GM12873 (cell line): ENCODE measurements at regions not wholly inside any gene's neighbourhood (a gene's known extent, or its start where the extent isn't known, plus 50 kb on each side); places are given as distances from the start of the nearest gene placed in this dataset.

ENCODE experiments used
- CTCF ChIP-seq: IDR thresholded peaks from 2 replicates; pipeline ENCODE4 v1.5.1; 2012; ENCODE audit warnings: low read depth, mild to moderate bottlenecking, moderate library complexity, low read length, control low read depth; ENCODE audit not compliant: insufficient read depth; ENCODE audit errors: missing control alignments

DNA sequence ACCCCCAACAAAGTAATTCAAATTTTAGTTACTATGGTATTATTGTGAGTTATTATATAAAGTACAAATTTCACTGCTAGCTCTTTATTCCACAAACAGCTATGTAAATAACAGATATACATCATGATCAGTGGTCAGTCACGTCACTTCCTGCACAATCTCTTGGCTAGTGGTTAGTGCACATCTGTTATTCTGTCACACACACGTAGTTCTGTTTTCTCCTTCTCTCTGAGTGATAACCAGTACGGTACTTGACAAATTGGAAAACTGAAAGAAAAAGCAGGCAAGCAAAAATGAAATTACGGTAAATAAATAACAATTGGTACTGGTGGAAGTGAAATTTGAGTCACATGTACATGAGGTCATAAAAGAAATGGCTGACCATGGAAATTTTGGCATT, 728.7 kb downstream of the CCDC85A start:
- no peak for TF ChIP-seq CTCF

GRCh38 chr2:56918790-56919189, 735.0 kb downstream of the CCDC85A start:
- TF ChIP-seq CTCF: no peak

DNA sequence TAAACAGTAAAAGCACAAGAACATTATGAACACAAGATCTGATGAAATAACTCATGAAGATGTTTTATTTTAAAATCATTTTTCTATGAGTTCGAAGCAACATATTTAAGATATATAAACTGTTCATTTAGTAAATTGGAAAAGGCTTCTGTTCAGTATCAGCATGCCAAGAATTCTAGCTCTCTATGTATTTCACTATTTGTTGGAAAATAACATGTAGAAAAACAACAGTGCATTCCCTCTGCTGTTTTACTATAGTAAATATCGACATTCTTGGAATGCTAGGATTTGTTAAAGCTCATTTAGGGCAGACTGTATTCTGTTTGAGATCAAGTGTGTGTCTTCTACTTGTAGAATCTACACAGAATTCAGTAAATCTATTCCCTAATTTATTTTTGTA, 750.2 kb downstream of the CCDC85A start:
- no peak for TF ChIP-seq CTCF

- no peak for TF ChIP-seq CTCF
Observed at GRCh38 chr2:56934866-56935265, 751.1 kb downstream of the CCDC85A start.

DNA sequence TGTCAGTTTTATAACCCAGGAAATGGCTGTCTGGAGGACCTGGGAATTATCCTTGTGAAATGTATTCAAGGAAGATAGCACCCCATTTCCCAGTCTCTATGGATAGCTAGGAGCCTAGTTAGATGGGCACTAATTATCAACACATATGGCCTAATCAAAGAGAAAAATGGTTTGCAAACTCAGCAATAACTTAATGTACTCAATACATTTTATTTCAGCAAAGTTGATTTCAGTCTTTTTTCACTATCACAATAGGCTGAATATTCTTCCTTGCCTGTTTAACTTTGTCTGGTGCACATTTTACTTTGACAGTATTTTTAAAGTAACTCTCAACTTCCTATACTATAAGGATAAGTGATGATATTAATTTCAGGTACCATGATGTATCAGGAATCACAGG, 756.3 kb downstream of the CCDC85A start:
- no peak for TF ChIP-seq CTCF

DNA sequence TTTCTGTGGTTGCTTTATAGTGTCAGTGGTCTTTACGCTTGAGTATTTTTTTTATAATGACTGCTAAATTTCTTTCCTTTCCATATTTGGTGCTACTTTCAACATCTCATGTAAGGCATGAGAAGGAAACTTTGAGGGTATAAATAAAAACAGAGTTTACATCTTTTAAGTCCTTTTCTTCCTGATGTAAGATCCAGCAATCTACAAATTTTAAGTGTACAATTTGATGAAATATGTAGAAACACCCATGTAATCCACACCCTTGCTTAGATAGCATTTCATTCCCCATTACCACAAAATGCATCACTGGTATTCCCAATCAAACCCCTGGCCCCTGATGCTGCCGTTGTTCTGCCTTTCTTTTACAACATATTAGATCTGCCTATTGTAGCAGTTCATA, 769.1 kb downstream of the CCDC85A start:
- no peak for TF ChIP-seq CTCF

DNA sequence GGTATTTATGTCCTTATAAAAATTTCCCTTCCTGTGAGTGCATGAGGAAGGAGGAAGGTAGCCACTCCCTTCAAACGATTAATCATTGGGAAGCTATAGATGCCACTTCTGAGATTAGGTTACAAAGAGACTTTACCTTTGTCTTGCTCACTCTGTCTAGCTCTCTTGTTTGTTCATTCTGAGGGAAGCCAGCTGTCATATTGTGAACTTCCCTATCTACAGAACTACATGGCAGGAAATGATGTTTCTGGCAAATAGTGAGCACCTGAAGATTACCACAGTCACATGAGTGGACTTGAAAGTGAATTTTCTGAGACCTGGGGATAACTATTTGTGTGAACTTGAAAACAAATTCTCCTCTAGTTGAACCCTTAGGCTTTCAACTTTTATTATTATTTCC, 776.8 kb downstream of the CCDC85A start:
- TF ChIP-seq CTCF: no peak

- TF ChIP-seq CTCF: no peak
Observed at GRCh38 chr2:56962673-56963072, 778.9 kb downstream of the CCDC85A start.
